ENCODE measurements at regions not wholly inside any gene's neighbourhood (a gene's known extent, or its start where the extent isn't known, plus 50 kb on each side); places are given as distances from the start of the nearest gene placed in this dataset.

- TF ChIP-seq POLR2A (IDR thresholded peaks at IDR 0.05) (no peak), CTCF (IDR thresholded peaks at IDR 0.05) (no peak)
- H3K27me3 ChIP-seq = no peaks in the 10 kb centered on the region
- no peaks in the 10 kb centered on the region for H3K9me3 ChIP-seq
- no peak overlapping the region for H3K27ac ChIP-seq
- no peak for DNase-seq
- intact Hi-C loops (cut with DNase I) = no loop called here
- H3K4me3 ChIP-seq (replicated peaks in 1 of 3) = no peak overlapping the region
- no peaks in the 10 kb centered on the region for H3K36me3 ChIP-seq
- no peaks in the 10 kb centered on the region for H3K4me1 ChIP-seq
Observed at GRCh38 chr7:52639126-52639525, 396.3 kb upstream of the POM121L12 start.

GRCh38 chr7:52635021-52635420 lies 400.4 kb upstream of the POM121L12 start:
- Histone ChIP-seq H3K9me3 (no peaks in the 10 kb centered on the region), H3K4me3 (replicated peaks in 1 of 3) (no peak overlapping the region), H3K4me1 (no peaks in the 10 kb centered on the region), H3K27ac (no peak overlapping the region), H3K27me3 (no peaks in the 10 kb centered on the region), H3K36me3 (no peaks in the 10 kb centered on the region)
- no peak for DNase-seq
- 33 to 36% methylated on average over 3 of the region's 3 CpGs for WGBS, 2 donors
- TF ChIP-seq POLR2A (IDR thresholded peaks at IDR 0.05) (no peak), CTCF (IDR thresholded peaks at IDR 0.05) (no peak)
- intact Hi-C loops (cut with DNase I) = no loop called here

- Histone ChIP-seq H3K4me3 (replicated peaks in 1 of 3) (no peak overlapping the region), H3K27ac (no peak overlapping the region), H3K36me3 (no peaks in the 10 kb centered on the region), H3K27me3 (no peaks in the 10 kb centered on the region), H3K4me1 (no peaks in the 10 kb centered on the region), H3K9me3 (no peaks in the 10 kb centered on the region)
- TF ChIP-seq CTCF (IDR thresholded peaks at IDR 0.05) (no peak), POLR2A (IDR thresholded peaks at IDR 0.05) (no peak)
- no peak for DNase-seq
- 90 to 96% methylated on average over 1 of the region's 1 CpG for WGBS, 2 donors
- intact Hi-C loops (cut with DNase I) = no loop called here
Observed at GRCh38 chr7:52620849-52621248, 414.6 kb upstream of the POM121L12 start.

- TF ChIP-seq POLR2A (IDR thresholded peaks at IDR 0.05) (no peak), CTCF (IDR thresholded peaks at IDR 0.05) (no peak)
- no peaks in the 10 kb centered on the region for H3K27me3 ChIP-seq
- 90 to 96% methylated on average over 2 of the region's 2 CpGs for WGBS, 2 donors
- no peak overlapping the region for H3K4me3 ChIP-seq (replicated peaks in 1 of 3)
- intact Hi-C loops (cut with DNase I) = no loop called here
- no peak overlapping the region for H3K27ac ChIP-seq
- H3K36me3 ChIP-seq = no peaks in the 10 kb centered on the region
- H3K4me1 ChIP-seq = no peaks in the 10 kb centered on the region
- H3K9me3 ChIP-seq = no peaks in the 10 kb centered on the region
- no peak for DNase-seq
Observed at GRCh38 chr7:52616552-52616951, 418.9 kb upstream of the POM121L12 start.

- TF ChIP-seq POLR2A (IDR thresholded peaks at IDR 0.05) (no peak), CTCF (IDR thresholded peaks at IDR 0.05) (no peak)
- Histone ChIP-seq H3K4me1 (no peaks in the 10 kb centered on the region), H3K27ac (no peak overlapping the region), H3K9me3 (no peaks in the 10 kb centered on the region), H3K27me3 (no peaks in the 10 kb centered on the region), H3K36me3 (no peaks in the 10 kb centered on the region), H3K4me3 (replicated peaks in 1 of 3) (no peak overlapping the region)
- 68 to 74% methylated on average over 2 of the region's 2 CpGs for WGBS, 2 donors
- no peak for DNase-seq
- intact Hi-C loops (cut with DNase I) = no loop called here
Observed at GRCh38 chr7:52615021-52615695, 420.3 kb upstream of the POM121L12 start.

All from thyroid gland (tissue), 4 donors.